ENCODE measurements at regions not wholly inside any gene's neighbourhood (a gene's known extent, or its start where the extent isn't known, plus 50 kb on each side); places are given as distances from the start of the nearest gene placed in this dataset.

DNA sequence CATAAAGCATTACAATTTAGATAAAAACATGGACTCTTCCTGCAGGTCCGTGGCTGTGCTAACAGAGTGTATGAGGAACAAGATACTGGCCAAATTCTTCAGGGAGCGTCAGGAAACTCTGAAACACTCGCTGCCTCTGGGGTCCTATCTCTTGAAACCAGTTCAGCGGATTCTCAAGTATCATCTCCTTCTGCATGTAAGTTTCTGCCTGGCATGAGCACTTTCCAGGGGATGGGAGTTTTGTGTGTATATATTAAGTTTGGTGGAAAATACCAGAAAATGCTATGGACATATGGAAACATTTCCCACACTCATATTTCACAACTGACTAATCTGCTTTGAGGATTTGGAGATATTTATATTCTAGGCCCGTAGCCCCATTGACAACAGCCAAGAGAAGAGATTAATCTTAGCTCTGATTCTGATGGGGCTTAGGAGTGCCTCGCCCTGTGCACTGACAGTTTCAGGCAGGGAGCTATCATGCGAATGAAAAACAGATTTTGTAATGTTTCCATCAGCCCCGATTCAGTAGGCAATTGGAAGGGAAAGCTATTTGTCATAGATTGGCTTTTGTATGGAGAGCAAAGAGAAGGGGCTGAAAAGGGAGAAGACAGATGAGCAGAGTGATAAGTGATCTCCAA, 64.7 kb upstream of the MTHFD1L start:
- no peaks in the 10 kb centered on the region for H3K9me3 Mint-ChIP-seq
- DNase-seq (ENCODE audit: low spot score) (no peak), ATAC-seq (no peak)
- CTCF ChIA-PET, result interaction anchor here (1.0 to 2.5 kb wide), 3 partner anchors 14 to 59 kb away, joined by 3 to 8 read pairs (median 8); no protein-coding TSS in a partner anchor
- POLR2A ChIA-PET, result no interaction called here
- H3K36me3 Mint-ChIP-seq, result no peaks in the 10 kb centered on the region
- no peak overlapping the region for H3K4me3 Mint-ChIP-seq
- no peaks in the 10 kb centered on the region for H3K4me1 Mint-ChIP-seq
- no peak for TF ChIP-seq JUN (CRISPR knock-in tag; IDR thresholded peaks at IDR 0.05)
- no peak for TF ChIP-seq SMAD3 (CRISPR knock-in tag; IDR thresholded peaks at IDR 0.05; ENCODE audit: borderline replicate concordance)
- H3K27ac Mint-ChIP-seq, result no peak overlapping the region
- peaks cover 13% of the 10 kb centered on the region for H3K27me3 Mint-ChIP-seq (ENCODE audit: low read depth)

DNA sequence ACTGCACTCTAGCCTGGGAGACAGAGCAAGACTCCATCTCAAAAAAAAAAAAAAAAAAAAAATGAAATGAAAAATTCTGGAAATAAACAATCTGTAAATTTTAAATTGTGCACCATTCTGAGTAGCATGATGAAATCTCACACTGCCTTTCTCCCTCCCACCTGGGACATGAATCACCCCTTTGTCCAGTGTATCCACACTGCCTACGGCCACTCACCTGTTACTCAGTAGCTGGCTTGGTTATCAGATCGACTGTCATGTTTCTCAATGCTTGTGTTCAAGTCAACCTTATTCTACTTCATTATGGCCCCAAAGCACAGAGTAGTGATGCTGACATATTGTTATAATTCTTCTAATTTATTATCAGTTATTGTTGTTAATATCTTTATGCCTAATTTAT, 58.7 kb upstream of the MTHFD1L start:
- Mint-ChIP-seq H3K4me1 (no peaks in the 10 kb centered on the region), H3K27me3 (ENCODE audit: low read depth) (no peaks in the 10 kb centered on the region), H3K4me3 (no peak overlapping the region), H3K27ac (no peak overlapping the region), H3K36me3 (no peaks in the 10 kb centered on the region), H3K9me3 (no peaks in the 10 kb centered on the region)
- no peak for TF ChIP-seq IRF2 (CRISPR knock-in tag; IDR thresholded peaks at IDR 0.05; ENCODE audit: borderline replicate concordance, low read depth)
- TF ChIP-seq, protein P1, sequence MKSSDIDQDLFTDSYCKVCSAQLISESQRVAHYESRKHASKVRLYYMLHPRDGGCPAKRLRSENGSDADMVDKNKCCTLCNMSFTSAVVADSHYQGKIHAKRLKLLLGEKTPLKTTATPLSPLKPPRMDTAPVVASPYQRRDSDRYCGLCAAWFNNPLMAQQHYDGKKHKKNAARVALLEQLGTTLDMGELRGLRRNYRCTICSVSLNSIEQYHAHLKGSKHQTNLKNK (CRISPR knock-in tag; IDR thresholded peaks at IDR 0.05), result no peak
- ChIA-PET POLR2A (no interaction called here), CTCF (interaction anchor here (1.0 to 1.6 kb wide), 3 partner anchors 8 to 388 kb away, joined by 3 to 6 read pairs (median 4); no protein-coding TSS in a partner anchor)
- DNase-seq (ENCODE audit: low spot score) (no peak), ATAC-seq (no peak)

DNA sequence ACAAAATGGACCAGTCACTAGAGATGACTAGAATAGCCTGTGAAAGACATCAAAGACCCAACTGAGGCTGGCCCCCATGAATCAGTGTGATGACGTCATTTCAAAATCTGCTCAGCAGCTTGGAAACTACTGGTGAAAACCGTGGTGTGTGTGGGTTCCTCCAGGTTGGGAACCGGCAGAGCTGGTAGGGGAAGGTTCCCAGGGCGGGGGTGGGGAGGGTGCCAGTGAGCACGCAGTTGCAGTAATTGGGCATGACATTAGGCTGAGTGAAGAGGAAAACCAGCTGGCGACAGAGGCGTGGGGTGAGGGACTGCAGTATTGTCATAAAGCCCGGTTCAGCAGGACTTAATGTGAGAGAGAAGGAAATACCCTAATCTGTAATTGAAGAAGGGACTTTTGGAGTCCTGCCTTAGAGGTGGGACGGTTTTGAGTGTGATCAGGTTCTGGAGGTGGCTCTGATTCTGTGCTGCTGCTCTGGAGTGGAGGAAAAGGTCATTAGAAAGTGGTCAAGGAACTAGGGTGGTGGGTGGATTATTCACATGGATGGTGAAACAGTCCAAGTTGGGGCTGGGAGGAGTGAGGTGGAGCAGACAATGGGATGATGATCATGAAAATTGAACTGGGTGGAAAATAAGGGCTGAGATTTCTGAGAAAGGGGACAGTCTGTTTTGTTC, 52.0 kb upstream of the MTHFD1L start:
- DNase-seq (ENCODE audit: low spot score) (no peak), ATAC-seq (no peak)
- H3K4me1 Mint-ChIP-seq, result peaks cover 7% of the 10 kb centered on the region; the same call in 1 of the 2 replicates
- no peaks in the 10 kb centered on the region; the same call in 1 of the 2 replicates for H3K27me3 Mint-ChIP-seq (ENCODE audit: low read depth)
- POLR2A ChIA-PET, result no interaction called here
- peaks cover 9% of the 10 kb centered on the region for H3K9me3 Mint-ChIP-seq
- CTCF ChIA-PET, result interaction anchor here (1.5 to 1.7 kb wide), 2 partner anchors 127 to 395 kb away, joined by 5 to 6 read pairs; no protein-coding TSS in a partner anchor
- H3K27ac Mint-ChIP-seq, result no peak overlapping the region
- no peak overlapping the region for H3K4me3 Mint-ChIP-seq
- no peaks in the 10 kb centered on the region; the same call in 1 of the 2 replicates for H3K36me3 Mint-ChIP-seq
- no peak for TF ChIP-seq NFATC4 (CRISPR knock-in tag; IDR thresholded peaks at IDR 0.05)
- TF ChIP-seq PRRX2 (CRISPR knock-in tag; IDR thresholded peaks at IDR 0.05), result no peak
- TF ChIP-seq ZNF232 (CRISPR knock-in tag; IDR thresholded peaks at IDR 0.05), result no peak
- TF ChIP-seq, protein P2, sequence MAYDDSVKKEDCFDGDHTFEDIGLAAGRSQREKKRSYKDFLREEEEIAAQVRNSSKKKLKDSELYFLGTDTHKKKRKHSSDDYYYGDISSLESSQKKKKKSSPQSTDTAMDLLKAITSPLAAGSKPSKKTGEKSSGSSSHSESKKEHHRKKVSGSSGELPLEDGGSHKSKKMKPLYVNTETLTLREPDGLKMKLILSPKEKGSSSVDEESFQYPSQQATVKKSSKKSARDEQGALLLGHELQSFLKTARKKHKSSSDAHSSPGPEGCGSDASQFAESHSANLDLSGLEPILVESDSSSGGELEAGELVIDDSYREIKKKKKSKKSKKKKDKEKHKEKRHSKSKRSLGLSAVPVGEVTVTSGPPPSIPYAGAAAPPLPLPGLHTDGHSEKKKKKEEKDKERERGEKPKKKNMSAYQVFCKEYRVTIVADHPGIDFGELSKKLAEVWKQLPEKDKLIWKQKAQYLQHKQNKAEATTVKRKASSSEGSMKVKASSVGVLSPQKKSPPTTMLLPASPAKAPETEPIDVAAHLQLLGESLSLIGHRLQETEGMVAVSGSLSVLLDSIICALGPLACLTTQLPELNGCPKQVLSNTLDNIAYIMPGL (CRISPR knock-in tag; IDR thresholded peaks at IDR 0.05), result no peak
- TF ChIP-seq HMGA2 (CRISPR knock-in tag; IDR thresholded peaks at IDR 0.05), result no peak
- TF ChIP-seq GRHL2 (CRISPR knock-in tag; IDR thresholded peaks at IDR 0.05; ENCODE audit: insufficient replicate concordance, severe bottlenecking), result no peak
- no peak for TF ChIP-seq RELA (CRISPR knock-in tag; IDR thresholded peaks at IDR 0.05; ENCODE audit: borderline replicate concordance)
- TF ChIP-seq, protein P3, sequence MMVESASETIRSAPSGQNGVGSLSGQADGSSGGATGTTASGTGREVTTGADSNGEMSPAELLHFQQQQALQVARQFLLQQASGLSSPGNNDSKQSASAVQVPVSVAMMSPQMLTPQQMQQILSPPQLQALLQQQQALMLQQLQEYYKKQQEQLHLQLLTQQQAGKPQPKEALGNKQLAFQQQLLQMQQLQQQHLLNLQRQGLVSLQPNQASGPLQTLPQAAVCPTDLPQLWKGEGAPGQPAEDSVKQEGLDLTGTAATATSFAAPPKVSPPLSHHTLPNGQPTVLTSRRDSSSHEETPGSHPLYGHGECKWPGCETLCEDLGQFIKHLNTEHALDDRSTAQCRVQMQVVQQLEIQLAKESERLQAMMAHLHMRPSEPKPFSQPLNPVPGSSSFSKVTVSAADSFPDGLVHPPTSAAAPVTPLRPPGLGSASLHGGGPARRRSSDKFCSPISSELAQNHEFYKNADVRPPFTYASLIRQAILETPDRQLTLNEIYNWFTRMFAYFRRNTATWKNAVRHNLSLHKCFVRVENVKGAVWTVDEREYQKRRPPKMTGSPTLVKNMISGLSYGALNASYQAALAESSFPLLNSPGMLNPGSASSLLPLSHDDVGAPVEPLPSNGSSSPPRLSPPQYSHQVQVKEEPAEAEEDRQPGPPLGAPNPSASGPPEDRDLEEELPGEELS (CRISPR knock-in tag; IDR thresholded peaks at IDR 0.05), result no peak
- TF ChIP-seq CREM (CRISPR knock-in tag; IDR thresholded peaks at IDR 0.05), result no peak
- no peak for TF ChIP-seq ZNF396 (CRISPR knock-in tag; IDR thresholded peaks at IDR 0.05; ENCODE audit: borderline replicate concordance)
- TF ChIP-seq, protein P4, sequence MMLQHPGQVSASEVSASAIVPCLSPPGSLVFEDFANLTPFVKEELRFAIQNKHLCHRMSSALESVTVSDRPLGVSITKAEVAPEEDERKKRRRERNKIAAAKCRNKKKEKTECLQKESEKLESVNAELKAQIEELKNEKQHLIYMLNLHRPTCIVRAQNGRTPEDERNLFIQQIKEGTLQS (CRISPR knock-in tag; conservative IDR thresholded peaks at IDR 0.05), result no peak
- TF ChIP-seq FOXJ3 (CRISPR knock-in tag; IDR thresholded peaks at IDR 0.05; ENCODE audit: borderline replicate concordance), result no peak
- TF ChIP-seq KAT7 (CRISPR knock-in tag; IDR thresholded peaks at IDR 0.05; ENCODE audit: borderline replicate concordance), result no peak
- TF ChIP-seq ATF1 (CRISPR knock-in tag; IDR thresholded peaks at IDR 0.05), result no peak
- no peak for TF ChIP-seq ZBTB21 (CRISPR knock-in tag; IDR thresholded peaks at IDR 0.05; ENCODE audit: borderline replicate concordance)
- TF ChIP-seq TCF7 (CRISPR knock-in tag; IDR thresholded peaks at IDR 0.05; ENCODE audit: low read depth), result no peak
- TF ChIP-seq ESRRA (CRISPR knock-in tag; IDR thresholded peaks at IDR 0.05; ENCODE audit: borderline replicate concordance), result no peak
- TF ChIP-seq GTF2I (CRISPR knock-in tag; conservative IDR thresholded peaks at IDR 0.05), result no peak
